ENCODE measurements at regions not wholly inside any gene's neighbourhood (a gene's known extent, or its start where the extent isn't known, plus 50 kb on each side); places are given as distances from the start of the nearest gene placed in this dataset.

GRCh38 chr16:35562471-35562870, 2103.1 kb downstream of the TP53TG3F start:
- no peak for TF ChIP-seq CTCF (IDR thresholded peaks at IDR 0.05)
- TF ChIP-seq POLR2A (IDR thresholded peaks at IDR 0.05) = no peak
